HG02588 (cell line): ENCODE measurements at regions not wholly inside any gene's neighbourhood (a gene's known extent, or its start where the extent isn't known, plus 50 kb on each side); places are given as distances from the start of the nearest gene placed in this dataset.

Experiments
- ATAC-seq: cut with Tn5 transposase; IDR thresholded peaks from one replicate; pipeline ENCODE4 v1.9.1; 2021; ENCODE audit warnings: mild to moderate bottlenecking, moderate library complexity; ENCODE audit not compliant: unreplicated experiment

DNA sequence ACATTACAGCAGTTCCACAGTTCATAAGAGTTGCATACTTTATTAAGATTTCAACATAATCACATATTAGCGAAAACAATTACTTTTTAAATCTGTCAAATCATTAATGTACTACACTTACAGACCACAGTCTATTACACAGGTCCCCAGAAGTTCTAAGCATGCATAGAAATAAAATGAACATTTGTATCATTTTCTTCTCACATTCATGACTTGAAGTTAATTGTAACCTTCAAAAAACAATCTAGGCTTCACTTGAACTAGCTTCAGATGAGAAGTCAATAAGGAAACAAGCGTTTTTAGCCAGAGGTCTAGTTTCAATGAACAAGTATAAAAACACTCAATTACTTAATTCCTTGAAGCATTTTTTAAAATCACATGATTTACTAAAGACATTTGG is 238.3 kb downstream of the HACE1 start:
- no peak for ATAC-seq

DNA sequence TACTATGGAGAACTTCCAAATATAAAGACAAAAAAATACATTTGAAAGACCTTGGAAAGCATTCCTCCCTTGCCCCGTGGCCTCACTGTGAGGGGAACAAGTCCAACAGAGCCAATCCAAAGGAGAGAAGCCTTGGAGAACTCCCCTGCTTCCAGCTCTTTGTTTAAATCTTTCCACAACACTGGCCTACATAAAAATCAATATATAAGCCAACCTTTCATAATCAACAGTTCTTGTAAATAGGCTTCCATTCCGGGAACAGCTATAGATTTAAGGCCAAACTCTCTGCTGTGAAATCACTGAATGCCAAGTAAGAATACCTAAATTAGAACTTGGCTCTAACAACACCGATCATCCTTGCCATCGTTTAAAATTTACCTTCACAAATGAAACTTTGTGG is 242.1 kb downstream of the HACE1 start:
- ATAC-seq: no peak

DNA sequence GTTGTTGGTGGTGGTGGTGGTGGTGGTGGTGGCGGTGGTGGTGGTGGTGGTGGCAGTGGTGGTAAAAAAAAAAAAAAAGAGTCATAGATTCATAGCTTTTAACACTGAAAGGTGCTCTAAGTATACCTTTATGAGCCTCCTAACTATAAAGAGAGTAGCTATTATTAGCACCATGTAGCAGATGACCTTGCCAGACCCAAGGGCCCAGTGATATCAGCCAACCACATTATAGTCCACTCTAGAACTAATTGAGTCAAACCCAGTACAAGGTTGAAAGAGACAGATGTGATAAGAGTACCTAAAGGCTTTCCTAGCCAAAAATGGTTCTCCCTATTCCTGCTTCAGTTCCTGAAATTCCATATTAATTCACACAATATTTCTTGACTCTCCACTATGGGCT is 245.3 kb downstream of the HACE1 start:
- no peak for ATAC-seq

DNA sequence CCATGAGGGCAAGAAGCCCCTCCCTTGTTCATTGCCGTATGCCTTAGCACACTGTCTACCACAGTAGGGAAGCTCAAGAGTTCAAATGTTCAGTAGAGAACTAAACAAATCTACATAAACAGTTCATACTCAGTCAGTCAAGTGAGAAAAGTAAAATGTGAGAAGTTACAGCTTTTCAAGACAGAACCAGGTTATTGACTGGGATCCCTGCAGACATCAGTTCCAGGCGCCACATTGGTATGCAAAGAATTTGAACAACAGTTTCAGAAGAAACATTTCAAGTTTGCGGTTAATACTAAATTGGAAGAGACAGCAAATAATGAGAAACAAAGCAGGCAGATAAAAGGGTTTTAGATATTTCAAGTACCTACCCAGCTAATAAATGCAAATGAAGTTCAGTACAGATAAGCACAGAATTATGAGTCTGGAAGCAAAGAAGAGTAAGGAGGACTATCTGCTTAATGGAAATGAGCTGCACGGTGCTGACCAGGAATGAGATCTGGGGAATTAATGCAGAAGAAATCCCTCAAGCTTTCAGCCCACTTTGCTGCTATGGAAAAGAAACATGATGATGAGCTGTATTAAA is 246.2 kb downstream of the HACE1 start:
- no peak for ATAC-seq

DNA sequence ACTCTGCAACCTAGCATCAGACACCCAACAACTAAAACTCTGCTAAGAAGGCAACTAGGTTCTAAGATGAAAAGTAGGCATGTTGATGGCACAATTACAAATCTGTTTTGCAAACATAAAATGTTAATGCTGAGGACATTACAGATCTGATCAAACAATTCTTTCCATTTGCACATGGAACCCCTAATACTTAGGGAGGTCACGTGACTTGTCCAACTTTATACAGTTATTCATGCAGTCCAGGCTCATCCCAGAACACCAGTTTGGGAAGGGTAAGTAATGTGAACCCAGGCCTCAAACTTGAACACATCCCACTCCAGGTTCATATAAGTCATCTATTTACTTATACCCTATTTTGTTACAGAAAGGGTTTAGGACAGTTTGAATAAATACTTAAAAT is 247.2 kb downstream of the HACE1 start:
- no peak for ATAC-seq

DNA sequence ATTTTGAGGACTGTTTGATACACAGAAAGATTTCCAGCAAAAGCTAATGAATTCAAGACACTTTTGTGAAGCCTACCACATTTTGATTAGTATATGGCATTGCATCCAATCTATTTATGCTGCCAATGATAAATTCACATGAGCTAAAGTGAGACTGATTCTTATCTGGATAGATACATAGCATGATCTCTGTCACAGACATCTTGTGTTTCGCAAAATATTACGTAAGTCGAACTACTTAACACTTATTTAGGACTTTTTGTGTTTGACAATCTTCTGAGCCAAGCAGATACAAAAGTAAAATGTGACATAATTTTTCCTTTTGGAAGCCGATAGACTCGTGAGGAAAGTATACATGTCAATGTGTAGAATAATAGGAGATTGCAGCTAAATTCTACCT is 251.6 kb downstream of the HACE1 start:
- no peak for ATAC-seq

DNA sequence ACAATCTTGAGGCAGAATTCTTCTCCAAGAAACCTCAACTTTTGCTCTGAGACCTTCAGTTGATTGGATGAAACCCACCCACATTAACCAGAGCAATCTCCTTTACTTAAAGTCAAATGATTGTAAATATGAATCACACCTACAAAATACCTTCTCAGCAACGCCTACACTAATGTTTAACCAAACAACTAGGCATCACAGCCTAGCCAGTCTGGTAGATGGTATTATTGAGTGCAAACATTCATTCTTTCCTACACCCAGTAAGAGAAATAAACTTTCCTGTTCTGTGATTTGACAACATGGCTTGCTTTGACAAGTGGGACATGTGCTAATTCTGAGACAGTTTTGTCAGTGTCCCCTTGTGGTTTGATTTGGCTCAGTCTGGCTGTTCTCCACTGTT is 252.2 kb downstream of the HACE1 start:
- no peak for ATAC-seq

DNA sequence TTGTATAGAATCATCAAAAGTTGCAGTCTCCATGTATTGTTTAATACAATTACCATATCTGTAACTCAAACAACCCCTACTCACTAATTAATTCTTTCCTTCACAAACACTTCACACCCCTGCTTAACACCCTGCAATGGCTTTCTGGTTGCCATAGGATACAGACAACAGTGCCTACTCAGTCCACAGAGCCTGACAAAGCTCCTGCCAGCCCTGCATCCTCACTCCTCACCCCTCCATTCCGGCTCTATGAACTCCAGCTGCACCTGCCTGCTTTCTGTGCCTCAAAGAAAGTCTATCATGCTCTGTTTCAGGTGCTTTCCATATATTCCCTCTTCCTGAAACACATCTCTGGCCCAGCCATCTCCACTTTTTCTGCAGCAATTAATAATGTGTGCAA is 253.4 kb downstream of the HACE1 start:
- no peak for ATAC-seq

DNA sequence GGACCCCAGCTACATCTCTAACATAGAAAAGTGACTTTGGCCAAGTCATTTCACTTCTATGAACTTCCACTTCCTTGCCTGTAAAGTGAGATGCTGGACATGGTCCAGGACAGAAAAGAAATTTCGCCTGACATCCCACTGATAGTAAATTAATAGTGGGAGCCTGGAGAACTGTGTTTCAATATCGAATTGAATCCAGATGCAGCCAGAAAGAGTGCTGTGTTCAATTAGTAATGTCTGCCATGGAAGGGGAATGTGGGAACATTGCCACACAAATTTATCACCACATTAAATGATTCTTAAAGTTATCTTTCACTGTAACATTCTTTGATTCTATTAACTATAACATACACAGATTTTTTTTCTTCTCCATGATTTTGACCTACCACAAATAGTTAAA is 255.0 kb downstream of the HACE1 start:
- no peak for ATAC-seq

DNA sequence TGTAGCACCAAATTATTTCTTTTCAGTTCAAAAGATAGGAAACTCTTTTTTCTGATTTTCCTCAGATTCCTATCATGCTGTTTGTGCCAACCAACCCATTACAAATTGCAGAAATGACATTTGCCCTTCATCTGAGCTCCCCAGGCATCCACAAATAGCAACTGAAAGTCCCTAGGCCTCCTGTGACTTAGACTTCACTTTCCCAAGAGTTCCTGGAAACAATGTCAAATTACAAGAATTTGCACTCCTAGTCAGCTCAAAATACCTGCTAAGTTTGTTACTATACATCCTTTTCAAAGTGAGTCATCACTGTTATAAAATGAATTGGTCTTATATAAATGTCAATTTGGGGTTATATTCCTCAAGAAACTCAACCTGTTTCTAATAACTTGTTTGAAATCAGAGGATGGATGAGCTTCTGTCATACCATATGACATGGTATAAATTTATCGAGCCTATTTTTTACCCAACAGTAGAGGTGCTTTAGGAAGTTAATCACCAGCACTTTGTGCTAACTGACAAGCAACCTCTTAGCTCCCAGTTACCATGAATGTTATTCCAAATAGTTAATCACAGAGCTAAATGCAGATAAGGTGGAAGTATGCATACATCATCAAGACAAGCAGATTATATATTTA is 256.5 kb downstream of the HACE1 start:
- no peak for ATAC-seq

DNA sequence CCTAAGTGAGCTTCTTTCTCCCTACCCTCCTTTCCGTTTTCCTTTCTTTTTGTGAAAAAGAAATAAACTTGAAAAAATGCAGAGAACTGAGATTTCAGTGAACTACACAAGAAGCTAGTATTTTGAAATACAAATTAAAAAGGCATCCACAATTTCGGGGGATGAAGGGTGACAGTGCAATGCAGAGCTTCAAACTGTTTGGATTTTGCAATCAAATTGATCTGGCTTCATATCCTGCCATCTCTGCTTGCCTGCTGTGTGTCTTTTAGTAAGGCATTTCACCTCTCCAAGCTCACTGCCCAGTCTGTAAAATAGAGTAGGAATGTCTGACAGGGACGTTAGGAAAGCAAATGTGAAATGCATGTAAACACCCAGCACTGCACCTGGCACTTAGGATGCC is 258.0 kb downstream of the HACE1 start:
- ATAC-seq: no peak

DNA sequence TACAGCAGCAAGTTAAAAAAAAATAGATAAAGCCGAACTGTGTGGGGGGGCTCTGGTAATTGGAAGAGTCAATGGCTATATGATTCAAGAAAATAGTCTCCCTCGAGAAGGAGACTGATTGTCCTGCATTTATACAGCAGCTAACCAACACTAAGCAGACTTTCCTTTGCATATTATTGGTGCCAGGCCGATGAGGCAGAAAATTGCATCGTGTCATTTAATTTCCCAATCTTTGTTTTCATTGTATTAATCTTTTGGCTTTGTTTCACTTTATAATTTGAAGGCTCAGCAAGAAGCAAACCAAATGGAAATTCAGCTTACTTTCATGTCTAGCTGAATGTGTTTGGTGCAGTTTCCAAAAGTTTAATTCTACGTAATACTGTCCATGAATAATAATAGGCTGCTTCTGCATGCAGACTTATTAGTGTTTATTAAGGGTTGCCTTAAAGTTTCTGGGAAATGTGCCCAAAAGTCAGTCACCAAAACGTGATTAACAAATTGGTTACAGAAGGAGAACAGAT is 258.5 kb downstream of the HACE1 start:
- ATAC-seq: no peak

DNA sequence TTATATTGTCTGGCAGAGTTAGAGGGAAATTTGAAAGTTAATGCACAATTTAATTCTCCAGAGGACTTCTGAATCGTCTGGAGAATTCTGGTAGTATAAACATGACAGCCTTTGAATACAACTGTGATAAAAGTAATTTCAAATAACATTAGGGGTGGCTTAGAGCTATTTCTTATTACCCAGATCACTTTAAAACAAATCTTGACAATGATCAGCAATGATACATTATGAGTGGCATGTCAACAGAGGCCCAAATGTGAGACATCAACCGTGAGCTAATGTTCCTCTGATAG is 259.1 kb downstream of the HACE1 start:
- no peak for ATAC-seq

DNA sequence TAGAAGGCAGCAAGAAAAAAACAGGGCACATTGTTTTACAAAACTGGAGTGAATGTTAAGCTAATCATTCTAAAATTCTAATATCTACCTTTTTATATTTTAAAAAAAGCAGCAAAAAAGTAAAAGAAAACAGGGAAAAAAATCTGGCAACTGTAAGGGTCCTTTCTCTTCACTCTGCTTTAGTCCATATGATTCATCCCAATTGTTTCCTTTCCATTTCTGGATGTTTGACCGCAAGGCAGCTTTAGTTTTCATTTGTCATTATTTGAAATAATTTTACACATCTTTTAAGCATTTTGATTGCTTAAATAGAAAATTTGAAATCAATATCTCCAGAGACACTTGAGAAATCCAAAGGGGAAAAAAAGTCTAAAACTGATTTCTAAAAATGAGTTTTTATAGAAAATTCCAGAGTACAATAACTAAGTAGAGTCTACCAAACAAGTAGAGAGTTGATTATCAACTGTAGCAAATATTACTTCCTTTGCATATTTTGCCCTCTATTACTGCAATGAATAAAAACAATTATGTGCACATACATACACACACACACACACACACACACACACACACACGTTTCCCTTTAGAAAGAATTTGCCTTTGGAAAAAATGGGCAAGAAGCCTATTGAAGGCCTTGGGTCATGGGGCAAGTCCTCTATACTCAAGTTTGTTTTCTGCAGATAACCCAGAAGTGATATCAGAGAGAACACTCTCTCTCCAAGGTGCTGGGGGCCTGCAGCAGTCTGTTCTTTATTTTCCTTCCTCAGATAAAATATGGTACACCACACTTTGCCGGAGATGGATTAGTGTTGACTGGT is 259.7 kb downstream of the HACE1 start:
- no peak for ATAC-seq

DNA sequence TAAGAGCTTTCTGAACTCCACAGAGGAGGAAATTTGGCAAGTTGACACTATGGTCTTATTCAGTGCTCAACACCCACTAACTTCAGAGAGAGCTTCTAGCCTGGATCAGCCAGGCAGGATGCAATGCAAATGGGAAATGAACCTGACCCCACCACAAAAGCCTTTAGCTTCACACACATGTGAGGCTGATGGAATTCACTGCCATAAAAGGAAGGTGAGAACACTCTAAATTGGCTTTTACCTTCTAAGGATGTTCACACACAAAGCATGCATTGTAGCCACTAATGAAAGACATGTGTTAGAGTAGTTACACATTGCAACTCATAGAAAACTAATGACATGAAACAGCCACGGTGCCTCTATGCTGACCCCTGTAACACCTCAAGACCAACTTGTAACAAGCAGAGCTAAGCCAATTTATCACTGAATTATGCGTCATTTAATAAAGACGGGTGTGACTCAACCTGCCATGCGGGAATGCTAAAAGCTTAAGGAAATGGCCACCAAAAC is 262.1 kb downstream of the HACE1 start:
- no peak for ATAC-seq

DNA sequence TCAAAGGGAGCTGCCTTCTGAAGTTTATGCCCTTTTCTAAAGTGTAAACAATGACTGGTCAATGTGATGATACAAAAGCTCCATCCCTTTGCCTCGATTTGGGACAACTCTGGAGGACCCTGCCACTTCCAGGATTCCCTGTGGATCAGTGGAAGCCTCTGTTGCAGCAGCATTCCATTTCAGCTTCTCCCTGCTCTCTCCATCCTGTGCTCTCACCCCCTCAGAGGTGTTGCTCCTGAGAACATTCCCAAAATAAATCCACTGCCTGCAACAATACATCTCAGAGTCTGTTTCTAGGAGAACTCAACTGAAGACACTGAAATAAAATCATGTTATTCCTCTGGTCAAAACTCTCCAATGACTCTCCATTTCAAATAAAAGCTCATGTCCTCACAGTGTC is 263.6 kb downstream of the HACE1 start:
- no peak for ATAC-seq

DNA sequence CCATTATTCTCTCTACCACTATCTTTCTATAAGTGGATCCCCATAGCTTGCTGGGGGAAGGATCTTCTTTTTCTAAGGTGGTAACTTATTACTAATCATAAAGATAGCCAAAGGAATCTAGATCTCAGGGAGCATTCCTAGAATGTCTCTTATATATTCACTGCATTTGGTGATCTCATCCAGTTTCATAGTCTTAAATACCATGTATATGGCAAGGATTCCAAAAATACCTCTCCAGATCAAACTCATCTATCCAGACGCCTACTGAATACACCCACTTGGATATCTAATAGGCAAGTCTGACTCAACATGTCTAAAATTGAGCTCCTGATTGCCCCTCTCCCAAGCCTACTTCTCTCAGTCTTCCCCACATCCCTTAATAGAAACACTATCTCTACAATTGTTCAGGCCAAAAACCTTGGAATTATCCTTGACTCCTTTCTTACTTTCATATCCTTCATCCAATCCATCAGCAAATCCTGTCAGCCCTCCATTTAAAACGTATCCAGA is 264.4 kb downstream of the HACE1 start:
- no peak for ATAC-seq

DNA sequence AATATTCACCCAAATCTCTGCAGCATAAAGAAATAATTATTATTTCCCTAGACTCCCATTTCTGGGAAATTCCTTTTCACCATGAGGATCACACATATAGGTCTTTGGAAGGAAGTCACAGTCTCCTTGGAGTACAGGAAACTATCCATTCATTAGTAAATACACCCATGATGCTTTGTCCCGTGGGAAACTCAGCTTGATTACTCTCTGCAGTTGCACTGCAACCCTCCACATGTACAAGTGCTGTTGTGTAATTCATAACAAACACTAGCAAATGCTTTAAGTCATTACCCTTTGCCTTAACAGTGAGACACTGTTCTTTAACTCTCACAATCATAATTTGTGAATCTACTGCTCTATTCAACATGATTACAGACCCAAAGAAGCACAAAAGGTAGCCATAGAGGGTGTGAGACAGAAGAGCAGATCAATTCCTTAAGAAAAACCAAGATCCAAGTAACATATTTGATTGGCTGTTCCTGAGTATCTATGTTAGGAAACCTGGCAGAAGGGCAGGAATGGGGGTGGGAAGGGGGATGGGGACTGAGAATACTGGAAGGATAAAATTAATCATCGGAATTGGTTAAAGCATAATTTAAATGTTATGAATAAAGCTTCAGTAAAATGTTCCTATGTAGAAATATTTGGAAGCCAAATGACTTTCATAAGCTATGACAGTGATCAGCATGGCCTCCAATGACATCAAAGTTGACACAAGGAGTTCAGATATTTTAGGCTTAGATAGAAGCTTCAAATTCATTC is 268.0 kb downstream of the HACE1 start:
- ATAC-seq: no peak

DNA sequence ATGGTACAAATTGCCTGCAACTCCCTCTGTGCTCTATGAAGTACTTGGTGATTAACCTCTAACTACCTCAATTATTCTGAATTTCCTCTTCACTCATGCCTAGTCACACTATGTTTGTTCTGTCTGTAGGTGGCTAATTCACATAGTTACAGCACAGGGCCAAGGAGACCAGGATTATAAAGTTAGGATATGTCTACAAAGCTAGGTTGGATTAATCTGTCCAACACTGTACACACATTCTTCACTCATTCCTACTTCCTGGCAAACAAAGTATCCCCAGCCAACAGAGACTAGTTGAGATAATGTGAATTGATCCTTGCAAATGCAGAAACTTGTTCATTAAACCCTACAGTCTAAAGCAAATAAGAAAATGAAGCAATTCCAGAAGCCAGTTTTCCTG is 269.8 kb downstream of the HACE1 start:
- ATAC-seq: no peak

DNA sequence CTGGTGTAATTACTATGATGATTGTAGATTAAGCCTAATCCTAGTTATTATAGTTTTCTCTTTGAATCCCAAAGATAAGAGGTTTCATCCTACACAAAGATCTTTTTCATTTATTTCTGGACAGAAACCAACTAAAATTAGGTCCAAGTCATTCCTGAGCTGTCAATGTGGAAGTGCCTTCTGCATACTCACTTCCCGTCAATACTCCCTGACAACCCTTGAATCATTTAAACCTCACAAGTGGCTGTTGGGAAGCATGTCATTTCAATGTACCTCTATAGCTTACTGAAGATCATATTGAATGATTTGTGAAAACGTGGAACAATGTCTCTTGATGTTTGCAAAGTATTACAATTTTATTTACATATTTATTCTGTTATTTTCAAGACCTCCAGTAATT is 274.1 kb downstream of the HACE1 start:
- no peak for ATAC-seq

DNA sequence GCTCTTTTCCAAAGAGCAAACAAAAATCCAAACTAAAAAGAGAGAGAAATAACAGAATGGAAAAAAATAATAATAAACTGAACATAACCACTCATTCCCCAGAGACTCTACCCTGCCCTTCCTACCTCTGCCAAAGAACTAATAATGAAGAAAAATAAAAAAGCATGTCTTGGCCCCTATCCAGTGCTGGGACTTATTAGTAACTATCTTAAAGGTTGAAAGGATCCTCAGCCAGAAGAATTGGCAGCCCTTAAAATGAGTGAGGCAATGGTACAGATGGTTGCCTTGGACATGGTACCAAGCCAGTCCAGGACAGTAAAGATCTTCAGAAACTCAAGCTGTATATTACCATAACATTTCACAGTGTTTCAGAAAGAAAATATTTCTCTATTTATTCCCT is 279.3 kb downstream of the HACE1 start:
- no peak for ATAC-seq
